ENCODE measurements at regions not wholly inside any gene's neighbourhood (a gene's known extent, or its start where the extent isn't known, plus 50 kb on each side); places are given as distances from the start of the nearest gene placed in this dataset.
"Not testable (repeated sequence)": the region's sequence is repeated elsewhere in the genome, so short reads cannot be mapped to it uniquely, and the experiment has no call there.

DNA sequence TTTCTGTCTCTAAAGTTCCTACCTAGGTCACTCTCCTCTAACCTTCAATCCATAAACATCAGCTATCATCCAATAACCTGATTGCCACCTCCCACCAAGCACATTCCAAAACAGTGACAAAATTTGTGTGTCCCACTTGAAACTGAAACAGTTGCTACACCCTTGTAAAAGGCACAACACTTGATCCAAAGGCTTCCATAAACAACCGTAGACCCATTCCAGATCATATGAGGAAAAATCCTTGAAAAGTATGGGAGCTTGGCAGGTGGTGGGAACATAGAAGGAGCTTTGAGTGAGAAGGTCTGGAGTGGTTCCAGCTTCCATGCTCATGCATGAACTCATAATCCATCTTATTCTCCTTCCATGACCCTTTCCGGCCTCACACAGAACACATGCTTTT, 82.0 kb upstream of the ATP1A1 start:
- H3K27ac ChIP-seq (ENCODE audit: low read depth, low read length) = no peak overlapping the region
- H3K27me3 ChIP-seq (ENCODE audit: control insufficient read depth in 1 of 2, insufficient read depth in 2 of 2, low read length in 2 of 2) = no peaks in the 10 kb centered on the region
- H3K4me1 ChIP-seq (ENCODE audit: control insufficient read depth in 1 of 2, insufficient read depth in 2 of 2, low read length in 2 of 2) = no peaks in the 10 kb centered on the region
- no peak overlapping the region for H3K9ac ChIP-seq (ENCODE audit: low read depth in 1 of 2, low read length in 2 of 2)
- no peaks in the 10 kb centered on the region for H3K36me3 ChIP-seq (ENCODE audit: control insufficient read depth in 1 of 2, insufficient read depth in 2 of 2, low read length in 2 of 2)
- H3K9me3 ChIP-seq (ENCODE audit: control insufficient read depth in 1 of 2, low read length in 2 of 2) = no peaks in the 10 kb centered on the region
- no peak overlapping the region for H3K4me3 ChIP-seq (ENCODE audit: low read depth in 1 of 2, low read length in 2 of 2)

DNA sequence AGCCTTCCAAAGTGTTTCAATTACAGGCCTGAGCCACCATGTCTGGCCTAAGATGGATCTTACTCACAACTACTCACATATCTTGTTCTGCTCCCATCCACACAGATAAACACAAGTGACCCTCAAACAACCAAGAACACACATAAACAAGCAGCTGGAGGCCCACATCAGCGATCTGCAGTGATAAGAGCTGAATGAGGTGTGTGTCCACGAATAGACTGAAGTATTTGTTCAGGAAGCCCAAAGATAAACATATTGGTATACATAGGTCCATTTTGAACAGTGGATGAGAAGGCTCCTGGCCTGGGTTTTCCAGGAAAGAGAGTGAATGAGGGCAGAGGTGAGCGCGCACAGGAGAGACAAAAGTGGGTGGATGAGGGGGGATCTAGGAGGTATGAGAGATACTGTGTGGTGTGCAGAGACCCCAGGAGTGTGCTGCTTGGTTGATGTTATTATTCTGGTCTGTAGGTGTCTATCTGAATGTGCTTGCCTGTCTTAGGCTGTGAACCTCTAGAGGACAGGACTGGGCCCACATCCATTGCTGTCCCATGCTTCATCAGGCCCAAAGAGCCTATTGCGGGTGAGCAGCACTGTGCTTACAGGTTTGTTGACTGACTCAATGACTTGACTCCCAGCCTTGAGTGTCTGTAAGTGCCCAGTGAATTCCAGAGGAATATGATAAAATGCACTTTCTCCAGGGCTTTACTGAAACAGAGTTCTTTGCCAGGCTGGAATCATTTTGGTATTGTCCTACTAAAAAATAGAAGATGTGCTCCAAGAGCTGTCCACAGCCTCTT, 79.9 kb upstream of the ATP1A1 start:
- Histone ChIP-seq H3K27me3 (ENCODE audit: control insufficient read depth in 1 of 2, insufficient read depth in 2 of 2, low read length in 2 of 2) (no peaks in the 10 kb centered on the region), H3K4me1 (ENCODE audit: control insufficient read depth in 1 of 2, insufficient read depth in 2 of 2, low read length in 2 of 2) (no peaks in the 10 kb centered on the region), H3K4me3 (ENCODE audit: low read depth in 1 of 2, low read length in 2 of 2) (no peak overlapping the region), H3K27ac (ENCODE audit: low read depth, low read length) (no peak overlapping the region), H3K36me3 (ENCODE audit: control insufficient read depth in 1 of 2, insufficient read depth in 2 of 2, low read length in 2 of 2) (no peaks in the 10 kb centered on the region), H3K9me3 (ENCODE audit: control insufficient read depth in 1 of 2, low read length in 2 of 2) (no peaks in the 10 kb centered on the region), H3K9ac (ENCODE audit: low read depth in 1 of 2, low read length in 2 of 2) (no peak overlapping the region)

DNA sequence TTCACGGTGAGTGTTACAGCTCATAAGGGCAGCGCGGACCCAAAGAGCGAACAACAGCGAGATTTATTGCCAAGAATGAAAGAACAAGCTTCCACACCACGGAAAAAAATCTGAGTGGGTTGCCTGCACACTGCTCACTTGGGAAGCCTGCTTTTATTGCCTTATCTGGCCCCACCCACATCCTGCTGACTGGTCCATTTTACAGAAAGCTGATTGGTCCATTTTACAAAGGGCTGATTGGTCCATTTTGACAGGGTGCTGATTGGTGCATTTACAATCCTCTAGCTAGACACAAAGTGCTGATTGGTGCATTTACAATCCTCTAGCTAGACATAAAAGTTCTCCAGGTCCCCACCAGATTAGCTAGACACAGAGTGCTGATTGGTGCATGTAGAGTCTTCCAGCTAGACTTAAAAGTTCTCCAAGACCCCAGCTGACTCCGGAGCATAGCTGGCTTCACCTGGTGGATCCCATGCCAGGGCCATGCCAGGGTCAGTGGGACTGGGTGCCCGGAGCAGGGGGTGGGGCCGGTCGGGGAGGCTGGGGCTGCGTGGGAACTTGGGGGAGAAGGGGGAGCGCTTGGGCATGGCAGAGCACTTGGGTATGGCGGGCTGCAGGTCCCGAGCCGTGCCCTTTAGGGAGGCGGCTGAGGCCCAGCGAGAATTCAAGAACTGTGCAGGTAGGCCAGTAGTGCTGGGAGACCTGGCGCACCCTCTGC, 75.4 kb upstream of the ATP1A1 start:
- Histone ChIP-seq H3K4me3 (ENCODE audit: low read depth in 1 of 2, low read length in 2 of 2) (no peak overlapping the region), H3K4me1 (ENCODE audit: control insufficient read depth in 1 of 2, insufficient read depth in 2 of 2, low read length in 2 of 2) (peaks cover 0 to 8% of the 10 kb centered on the region in 2 donors), H3K36me3 (ENCODE audit: control insufficient read depth in 1 of 2, insufficient read depth in 2 of 2, low read length in 2 of 2) (no peaks in the 10 kb centered on the region), H3K27me3 (ENCODE audit: control insufficient read depth in 1 of 2, insufficient read depth in 2 of 2, low read length in 2 of 2) (no peaks in the 10 kb centered on the region), H3K27ac (ENCODE audit: low read depth, low read length) (no peak overlapping the region), H3K9me3 (ENCODE audit: control insufficient read depth in 1 of 2, low read length in 2 of 2) (no peaks in the 10 kb centered on the region), H3K9ac (ENCODE audit: low read depth in 1 of 2, low read length in 2 of 2) (no peak overlapping the region)

DNA sequence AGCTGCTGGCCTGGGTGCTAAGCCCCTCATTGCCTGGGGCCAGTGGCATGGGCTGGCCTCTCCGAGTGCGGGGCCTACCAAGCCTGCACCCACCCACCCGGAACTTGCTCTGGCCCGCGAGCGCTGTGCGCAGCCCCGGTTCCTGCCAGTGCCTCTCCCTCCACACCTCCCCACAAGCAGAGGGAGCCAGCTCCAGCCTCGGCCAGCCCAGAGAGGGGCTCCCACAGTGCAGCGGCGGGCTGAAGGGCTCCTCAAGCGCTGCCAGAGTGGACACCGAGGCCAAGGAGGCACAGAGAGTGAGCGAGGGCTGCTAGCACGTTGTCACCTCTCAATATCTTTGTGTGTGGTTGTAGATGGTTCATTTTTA, 74.8 kb upstream of the ATP1A1 start:
- not testable (repeated sequence) for H3K36me3 ChIP-seq (ENCODE audit: control insufficient read depth in 1 of 2, insufficient read depth in 2 of 2, low read length in 2 of 2); H3K27me3 ChIP-seq (ENCODE audit: control insufficient read depth in 1 of 2, insufficient read depth in 2 of 2, low read length in 2 of 2); H3K9ac ChIP-seq (ENCODE audit: low read depth in 1 of 2, low read length in 2 of 2); H3K9me3 ChIP-seq (ENCODE audit: control insufficient read depth in 1 of 2, low read length in 2 of 2); H3K27ac ChIP-seq (ENCODE audit: low read depth, low read length); H3K4me3 ChIP-seq (ENCODE audit: low read depth in 1 of 2, low read length in 2 of 2)
- H3K4me1 ChIP-seq (ENCODE audit: control insufficient read depth in 1 of 2, insufficient read depth in 2 of 2, low read length in 2 of 2) = peaks cover 0 to 13% of the 10 kb centered on the region in 2 donors

DNA sequence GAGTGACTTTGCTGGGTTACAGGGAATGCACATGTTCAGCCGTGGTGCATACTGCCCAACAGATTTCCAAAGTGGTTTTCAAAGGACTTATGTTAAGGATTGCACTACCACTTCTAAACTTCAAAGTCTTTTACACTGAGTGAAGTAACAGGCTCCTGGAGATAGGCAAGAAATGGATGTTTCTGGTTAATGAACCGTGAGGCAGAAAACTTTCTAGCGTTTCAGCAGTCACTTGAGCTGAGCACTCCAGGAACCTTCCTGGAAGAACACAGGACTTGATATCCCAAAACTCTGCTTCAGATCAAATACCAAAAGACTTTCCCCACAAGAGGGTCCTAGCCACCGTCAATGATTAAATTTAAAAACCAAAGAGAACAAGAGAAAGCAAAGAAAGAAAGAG, 74.3 kb upstream of the ATP1A1 start:
- Histone ChIP-seq H3K27ac (ENCODE audit: low read depth, low read length) (no peak overlapping the region), H3K9me3 (ENCODE audit: control insufficient read depth in 1 of 2, low read length in 2 of 2) (no peaks in the 10 kb centered on the region), H3K9ac (ENCODE audit: low read depth in 1 of 2, low read length in 2 of 2) (no peak overlapping the region)

DNA sequence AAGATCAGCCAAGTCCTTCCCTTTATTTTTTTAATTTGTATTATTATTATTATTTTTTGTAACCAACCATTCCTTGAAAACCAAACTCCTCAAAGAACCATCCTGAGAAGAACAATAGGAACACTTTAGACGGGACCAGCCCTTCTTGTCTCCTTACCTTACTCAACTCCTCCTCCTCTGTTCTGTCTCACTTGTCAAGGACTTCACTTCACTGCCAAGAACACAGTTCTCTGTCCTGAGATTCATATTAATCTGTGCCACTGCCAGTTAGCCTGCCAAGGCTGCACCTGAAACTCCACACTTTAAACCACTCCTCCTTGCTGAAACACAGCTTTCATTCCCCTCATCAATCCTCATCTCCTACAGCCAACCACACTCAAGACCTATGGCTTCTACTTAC, 73.8 kb upstream of the ATP1A1 start:
- H3K9ac ChIP-seq (ENCODE audit: low read depth in 1 of 2, low read length in 2 of 2) = no peak overlapping the region
- peaks cover 0 to 14% of the 10 kb centered on the region in 2 donors for H3K4me1 ChIP-seq (ENCODE audit: control insufficient read depth in 1 of 2, insufficient read depth in 2 of 2, low read length in 2 of 2)
- no peak overlapping the region for H3K27ac ChIP-seq (ENCODE audit: low read depth, low read length)
- no peaks in the 10 kb centered on the region for H3K36me3 ChIP-seq (ENCODE audit: control insufficient read depth in 1 of 2, insufficient read depth in 2 of 2, low read length in 2 of 2)
- H3K9me3 ChIP-seq (ENCODE audit: control insufficient read depth in 1 of 2, low read length in 2 of 2) = no peaks in the 10 kb centered on the region
- no peak overlapping the region for H3K4me3 ChIP-seq (ENCODE audit: low read depth in 1 of 2, low read length in 2 of 2)
- H3K27me3 ChIP-seq (ENCODE audit: control insufficient read depth in 1 of 2, insufficient read depth in 2 of 2, low read length in 2 of 2) = no peaks in the 10 kb centered on the region

More for the DNA sequence above, 74.3 kb upstream of the ATP1A1 start:
- peaks cover 0 to 14% of the 10 kb centered on the region in 2 donors for H3K4me1 ChIP-seq (ENCODE audit: control insufficient read depth in 1 of 2, insufficient read depth in 2 of 2, low read length in 2 of 2)
- no peaks in the 10 kb centered on the region for H3K36me3 ChIP-seq (ENCODE audit: control insufficient read depth in 1 of 2, insufficient read depth in 2 of 2, low read length in 2 of 2)
- H3K4me3 ChIP-seq (ENCODE audit: low read depth in 1 of 2, low read length in 2 of 2) = no peak overlapping the region
- no peaks in the 10 kb centered on the region for H3K27me3 ChIP-seq (ENCODE audit: control insufficient read depth in 1 of 2, insufficient read depth in 2 of 2, low read length in 2 of 2)

DNA sequence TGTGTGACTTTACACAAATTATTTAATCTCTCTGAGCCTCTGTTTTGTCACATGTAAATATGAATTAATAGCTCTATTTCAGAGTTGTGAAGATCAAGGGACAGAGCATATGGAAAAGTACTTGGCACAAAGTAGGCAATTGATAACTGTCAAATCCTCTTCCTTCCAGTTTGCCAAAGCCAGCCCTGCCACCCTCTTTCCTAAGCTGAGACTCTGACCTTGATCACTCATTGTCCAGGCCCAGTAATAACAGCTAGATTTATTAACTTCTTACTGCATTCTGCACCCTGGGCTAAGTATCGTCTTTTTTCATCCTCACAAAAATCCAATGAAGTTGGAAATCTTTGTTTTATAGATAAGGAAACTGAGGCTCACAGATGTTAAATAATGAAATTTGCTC, 70.8 kb upstream of the ATP1A1 start:
- Histone ChIP-seq H3K4me1 (ENCODE audit: control insufficient read depth in 1 of 2, insufficient read depth in 2 of 2, low read length in 2 of 2) (peaks cover 0 to 14% of the 10 kb centered on the region in 2 donors), H3K9ac (ENCODE audit: low read depth in 1 of 2, low read length in 2 of 2) (no peak overlapping the region), H3K9me3 (ENCODE audit: control insufficient read depth in 1 of 2, low read length in 2 of 2) (no peaks in the 10 kb centered on the region), H3K27me3 (ENCODE audit: control insufficient read depth in 1 of 2, insufficient read depth in 2 of 2, low read length in 2 of 2) (no peaks in the 10 kb centered on the region), H3K36me3 (ENCODE audit: control insufficient read depth in 1 of 2, insufficient read depth in 2 of 2, low read length in 2 of 2) (no peaks in the 10 kb centered on the region), H3K4me3 (ENCODE audit: low read depth in 1 of 2, low read length in 2 of 2) (no peak overlapping the region), H3K27ac (ENCODE audit: low read depth, low read length) (no peak overlapping the region)

DNA sequence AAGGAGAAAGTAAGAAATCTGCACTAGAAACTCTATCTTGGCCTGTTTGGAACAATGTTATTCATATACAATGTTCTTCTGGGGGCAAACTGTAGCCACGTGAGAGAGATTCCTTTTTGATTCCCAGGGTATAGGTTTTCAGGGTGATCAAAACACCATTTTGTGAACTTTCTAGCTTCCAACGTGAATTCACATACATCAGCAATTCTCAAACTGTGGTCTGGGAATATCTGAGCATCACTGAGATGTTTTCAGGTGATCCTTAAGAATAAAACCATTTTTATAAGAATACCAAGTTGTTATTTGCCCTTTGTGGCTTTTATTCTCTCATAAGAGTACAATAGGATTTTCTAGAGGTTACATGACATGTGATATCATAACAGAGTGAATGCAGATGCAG, 66.9 kb upstream of the ATP1A1 start:
- Histone ChIP-seq H3K4me3 (ENCODE audit: low read depth in 1 of 2, low read length in 2 of 2) (no peak overlapping the region), H3K9ac (ENCODE audit: low read depth in 1 of 2, low read length in 2 of 2) (no peak overlapping the region), H3K4me1 (ENCODE audit: control insufficient read depth in 1 of 2, insufficient read depth in 2 of 2, low read length in 2 of 2) (peaks cover 1 to 17% of the 10 kb centered on the region in 2 donors), H3K9me3 (ENCODE audit: control insufficient read depth in 1 of 2, low read length in 2 of 2) (no peaks in the 10 kb centered on the region), H3K36me3 (ENCODE audit: control insufficient read depth in 1 of 2, insufficient read depth in 2 of 2, low read length in 2 of 2) (no peaks in the 10 kb centered on the region), H3K27me3 (ENCODE audit: control insufficient read depth in 1 of 2, insufficient read depth in 2 of 2, low read length in 2 of 2) (no peaks in the 10 kb centered on the region), H3K27ac (ENCODE audit: low read depth, low read length) (no peak overlapping the region)

DNA sequence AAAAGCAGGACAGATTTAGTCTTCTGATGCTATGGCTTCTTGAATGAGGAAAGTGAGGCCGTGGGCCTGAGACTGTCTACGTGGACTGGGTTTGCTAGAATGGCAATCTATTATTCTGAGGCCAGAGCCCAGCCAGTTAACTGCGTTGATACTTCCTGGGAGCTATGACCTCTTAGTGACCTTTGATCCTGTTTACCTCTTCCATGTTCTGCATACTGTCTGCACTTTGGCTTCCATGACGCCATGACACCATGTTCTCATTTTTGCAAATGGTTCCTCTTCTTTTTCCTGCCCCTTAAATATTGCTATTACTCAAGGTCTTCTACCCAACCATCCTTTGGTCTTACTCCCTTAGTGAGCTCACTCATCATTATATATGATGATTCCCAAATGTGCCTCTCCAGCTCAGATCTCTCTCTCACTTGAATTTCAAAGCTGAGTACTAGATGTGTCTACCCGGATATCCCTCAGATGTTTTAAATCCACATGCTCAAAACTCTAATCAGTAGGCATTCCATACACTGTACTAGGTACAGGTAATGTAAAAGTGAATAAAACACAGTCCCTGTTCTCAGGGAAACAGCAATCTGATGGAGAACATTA, 66.1 kb upstream of the ATP1A1 start:
- Histone ChIP-seq H3K9me3 (ENCODE audit: control insufficient read depth in 1 of 2, low read length in 2 of 2) (no peaks in the 10 kb centered on the region), H3K27ac (ENCODE audit: low read depth, low read length) (no peak overlapping the region), H3K4me3 (ENCODE audit: low read depth in 1 of 2, low read length in 2 of 2) (no peak overlapping the region), H3K9ac (ENCODE audit: low read depth in 1 of 2, low read length in 2 of 2) (no peak overlapping the region), H3K27me3 (ENCODE audit: control insufficient read depth in 1 of 2, insufficient read depth in 2 of 2, low read length in 2 of 2) (no peaks in the 10 kb centered on the region), H3K36me3 (ENCODE audit: control insufficient read depth in 1 of 2, insufficient read depth in 2 of 2, low read length in 2 of 2) (no peaks in the 10 kb centered on the region), H3K4me1 (ENCODE audit: control insufficient read depth in 1 of 2, insufficient read depth in 2 of 2, low read length in 2 of 2) (peaks cover 10 to 20% of the 10 kb centered on the region in 2 donors)

DNA sequence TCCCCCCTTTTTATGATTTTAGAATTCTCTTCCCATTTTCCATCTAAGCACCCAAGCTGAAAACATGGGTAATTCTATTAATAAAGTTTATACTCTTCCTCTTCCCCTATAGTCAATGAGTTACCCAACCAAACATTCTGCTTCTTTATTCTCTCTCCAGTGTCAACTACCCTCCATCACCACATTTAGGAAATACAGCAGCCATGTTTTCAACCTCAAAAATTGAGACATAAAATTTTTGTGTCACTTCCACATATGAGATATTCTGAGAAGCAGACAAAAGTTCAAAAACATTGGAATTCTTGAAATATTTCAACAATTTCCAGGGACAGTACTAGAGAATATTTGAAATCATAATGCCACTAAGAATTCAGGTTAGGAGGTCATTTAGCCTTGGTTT, 64.8 kb upstream of the ATP1A1 start:
- H3K4me3 ChIP-seq (ENCODE audit: low read depth in 1 of 2, low read length in 2 of 2) = no peak overlapping the region

More for the DNA sequence above, 64.8 kb upstream of the ATP1A1 start:
- Histone ChIP-seq H3K27me3 (ENCODE audit: control insufficient read depth in 1 of 2, insufficient read depth in 2 of 2, low read length in 2 of 2) (no peaks in the 10 kb centered on the region), H3K27ac (ENCODE audit: low read depth, low read length) (no peak overlapping the region), H3K9me3 (ENCODE audit: control insufficient read depth in 1 of 2, low read length in 2 of 2) (no peaks in the 10 kb centered on the region), H3K4me1 (ENCODE audit: control insufficient read depth in 1 of 2, insufficient read depth in 2 of 2, low read length in 2 of 2) (peaks cover 21 to 23% of the 10 kb centered on the region in 2 donors), H3K36me3 (ENCODE audit: control insufficient read depth in 1 of 2, insufficient read depth in 2 of 2, low read length in 2 of 2) (no peaks in the 10 kb centered on the region), H3K9ac (ENCODE audit: low read depth in 1 of 2, low read length in 2 of 2) (no peak overlapping the region)

Data from duodenal mucosa (tissue), 2 donors.